GM18909 (cell line): ENCODE measurements at regions not wholly inside any gene's neighbourhood (a gene's known extent, or its start where the extent isn't known, plus 50 kb on each side); places are given as distances from the start of the nearest gene placed in this dataset.
"Not testable (repeated sequence)": the region's sequence is repeated elsewhere in the genome, so short reads cannot be mapped to it uniquely, and the experiment has no call there.

Experiments
- ATAC-seq: cut with Tn5 transposase; IDR thresholded peaks from one replicate; pipeline ENCODE4 v1.9.1; 2021; ENCODE audit warnings: mild to moderate bottlenecking; ENCODE audit not compliant: unreplicated experiment, poor library complexity

- ATAC-seq, result no peak
Observed at GRCh38 chr5:118614731-118615456, 373.5 kb downstream of the DTWD2 start.

DNA sequence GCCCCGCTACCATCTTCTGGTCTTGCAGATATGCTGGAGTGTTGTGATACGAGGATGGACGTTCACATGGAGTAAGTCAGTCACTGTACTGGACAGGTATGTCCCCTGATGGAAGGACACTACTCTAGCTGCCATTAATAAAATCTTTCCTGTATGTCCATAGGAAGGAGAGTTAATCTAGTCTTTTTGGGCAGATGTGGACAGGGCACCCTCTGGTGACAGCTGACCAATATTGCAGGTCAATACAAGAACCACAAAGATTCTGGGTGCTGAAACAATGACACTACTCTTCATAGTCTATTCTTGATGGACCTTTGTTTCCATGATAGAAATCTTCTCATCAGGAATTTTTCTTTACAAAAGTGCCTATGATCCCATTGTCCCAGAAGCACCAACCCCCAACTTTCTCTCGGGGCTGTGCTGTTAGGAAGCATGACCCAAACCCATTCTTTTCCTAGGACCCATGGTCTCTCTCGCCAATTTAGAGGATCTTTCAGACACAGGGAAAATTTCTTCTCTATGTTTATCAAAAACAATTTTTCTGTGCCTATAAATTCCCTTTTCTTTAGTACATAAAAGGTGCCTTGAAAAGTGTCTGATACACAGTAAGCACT is 376.9 kb downstream of the DTWD2 start:
- peak; percentile 65 for ATAC-seq

- ATAC-seq, result no peak
Observed at GRCh38 chr5:118606940-118607339, 381.4 kb downstream of the DTWD2 start.

- ATAC-seq, result no peak
Observed at GRCh38 chr5:118605761-118606160, 382.6 kb downstream of the DTWD2 start.

DNA sequence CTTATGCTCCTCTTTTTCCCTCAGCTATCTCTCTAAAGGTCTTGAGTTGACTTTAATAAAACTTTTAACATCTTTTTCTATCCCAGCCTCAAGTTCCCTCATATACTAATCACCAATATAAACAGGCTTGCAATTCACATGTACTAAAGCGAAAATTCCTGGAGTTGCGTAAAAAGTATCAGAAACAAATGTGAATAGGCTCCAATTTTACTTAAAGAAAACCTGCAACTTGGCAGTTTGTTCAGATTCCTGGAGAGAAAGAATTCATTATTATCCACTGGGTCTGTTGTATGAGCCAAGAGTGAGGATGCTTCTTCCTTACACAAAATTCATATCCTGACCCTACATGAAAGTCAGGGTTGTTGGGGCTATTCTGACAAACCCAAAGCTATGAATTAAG is 384.2 kb downstream of the DTWD2 start:
- ATAC-seq, result no peak

- ATAC-seq, result no peak
Observed at GRCh38 chr5:118603278-118603677, 385.1 kb downstream of the DTWD2 start.

GRCh38 chr5:118598311-118598710 is 390.0 kb downstream of the DTWD2 start:
- ATAC-seq, result no peak

- ATAC-seq, result no peak
Observed at GRCh38 chr5:118597543-118597942, 390.8 kb downstream of the DTWD2 start.

DNA sequence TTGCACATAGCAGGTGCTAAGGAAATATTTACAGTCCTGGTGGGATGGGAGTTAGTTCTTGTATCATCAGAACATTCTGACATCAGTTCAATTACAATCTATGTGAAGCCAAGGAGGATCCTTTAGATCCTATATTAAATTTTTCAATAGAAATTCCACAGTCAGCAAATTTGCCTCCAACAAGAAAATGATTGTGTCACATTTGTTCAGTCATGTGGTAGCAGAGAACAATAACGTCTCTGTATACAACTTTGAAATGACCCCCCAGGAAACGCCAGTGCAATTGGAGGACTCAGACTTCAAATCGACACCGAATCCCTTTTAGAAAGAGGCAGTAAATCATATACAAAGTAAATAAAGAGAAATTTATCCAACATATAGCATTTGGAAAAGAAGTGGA is 392.1 kb downstream of the DTWD2 start:
- no peak for ATAC-seq

DNA sequence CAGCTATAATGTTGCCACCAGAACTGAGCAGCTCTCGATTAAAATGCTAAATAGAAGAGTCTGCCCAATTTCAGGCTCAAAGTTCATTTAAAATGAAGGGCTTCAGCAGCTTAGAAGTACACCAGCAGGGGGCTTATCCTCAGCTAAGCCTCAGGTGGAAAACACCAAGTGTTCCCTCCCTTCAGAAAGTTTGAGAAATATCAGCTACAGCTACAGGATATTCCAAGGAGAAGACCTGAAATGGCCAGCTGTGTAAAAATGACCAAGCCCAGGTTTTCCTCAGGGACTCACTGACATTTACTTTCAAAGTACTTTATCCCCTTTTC is 395.4 kb downstream of the DTWD2 start:
- peak; percentile 39 for ATAC-seq

DNA sequence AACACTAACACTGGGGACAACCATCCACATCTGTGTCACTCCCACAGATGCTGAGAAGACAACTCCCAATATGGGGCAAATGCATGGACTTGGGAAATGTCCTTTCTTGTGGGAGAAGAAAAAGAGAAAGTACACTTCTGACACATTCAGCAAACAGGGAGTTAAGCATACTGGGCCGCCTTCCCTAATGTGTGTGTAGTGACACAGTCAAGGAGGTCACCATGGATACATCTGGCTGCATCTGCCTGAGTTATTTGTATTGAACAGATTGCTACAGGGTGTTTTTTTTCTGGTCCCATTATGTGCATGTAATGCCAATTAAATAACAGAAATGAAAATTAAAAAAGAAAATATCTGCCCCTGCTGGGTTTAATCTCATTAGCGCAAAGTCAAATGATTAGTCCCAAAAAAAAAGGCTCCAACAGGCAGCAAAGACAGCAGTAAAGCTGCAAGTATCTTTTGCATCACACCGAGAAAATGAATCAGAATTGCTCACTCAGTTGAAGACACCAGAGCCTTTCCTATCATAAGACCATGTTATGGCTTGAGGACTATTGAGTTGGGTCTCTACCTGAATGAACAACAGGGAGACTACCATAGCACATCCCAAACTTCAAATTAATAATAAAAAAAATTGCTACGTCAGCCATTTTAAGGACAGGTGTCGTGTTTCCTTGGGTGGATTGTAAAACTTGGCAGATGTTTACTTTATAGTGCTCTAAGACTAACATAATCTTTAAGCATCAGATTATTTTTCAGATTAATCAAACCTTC is 395.9 kb downstream of the DTWD2 start:
- ATAC-seq, result no peak

- ATAC-seq, result no peak
Observed at GRCh38 chr5:118590806-118591205, 397.5 kb downstream of the DTWD2 start.

DNA sequence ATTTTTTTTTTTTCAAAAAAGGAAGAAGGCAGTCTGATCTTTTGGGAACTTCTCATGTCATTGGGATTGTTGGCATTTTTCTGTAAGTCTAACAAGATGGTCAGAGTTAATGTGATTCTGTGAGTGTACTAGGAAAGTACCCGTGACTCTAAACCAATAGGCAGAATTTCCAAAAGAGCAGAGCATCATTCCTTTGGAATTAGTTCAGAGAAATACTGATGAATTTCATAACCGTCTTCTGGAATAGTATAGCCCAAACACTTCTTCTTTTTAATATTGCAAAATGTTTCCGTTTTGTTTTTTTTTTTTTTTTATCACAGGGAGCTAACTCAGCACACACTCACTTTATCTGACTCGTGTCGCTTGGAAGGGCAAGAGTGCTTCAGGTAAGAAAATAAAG is 407.4 kb downstream of the DTWD2 start:
- no peak for ATAC-seq

GRCh38 chr5:118578093-118578492 is 410.3 kb downstream of the DTWD2 start:
- no peak for ATAC-seq

DNA sequence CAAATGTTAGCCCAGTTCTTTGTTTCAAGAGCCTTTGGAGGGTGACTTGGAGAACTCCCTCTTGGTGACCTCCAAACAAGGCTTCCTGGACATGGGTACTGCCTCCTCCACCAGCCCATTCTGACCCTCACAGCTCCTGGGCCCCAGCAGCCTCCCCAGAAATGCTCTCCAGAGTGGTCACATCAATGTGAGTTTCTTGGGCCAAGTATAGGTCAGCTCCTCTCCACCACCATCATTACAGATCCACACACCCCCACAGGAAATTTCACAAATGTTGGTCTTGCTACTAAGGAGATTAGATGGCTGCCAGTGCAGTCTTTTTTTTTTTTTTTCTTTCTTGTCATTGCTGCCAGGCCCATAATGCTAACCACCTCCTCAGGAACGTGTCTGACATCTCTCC is 410.7 kb downstream of the DTWD2 start:
- ATAC-seq, result no peak

- ATAC-seq, result not testable (repeated sequence)
Observed at GRCh38 chr5:118570276-118570675, 418.1 kb downstream of the DTWD2 start.

DNA sequence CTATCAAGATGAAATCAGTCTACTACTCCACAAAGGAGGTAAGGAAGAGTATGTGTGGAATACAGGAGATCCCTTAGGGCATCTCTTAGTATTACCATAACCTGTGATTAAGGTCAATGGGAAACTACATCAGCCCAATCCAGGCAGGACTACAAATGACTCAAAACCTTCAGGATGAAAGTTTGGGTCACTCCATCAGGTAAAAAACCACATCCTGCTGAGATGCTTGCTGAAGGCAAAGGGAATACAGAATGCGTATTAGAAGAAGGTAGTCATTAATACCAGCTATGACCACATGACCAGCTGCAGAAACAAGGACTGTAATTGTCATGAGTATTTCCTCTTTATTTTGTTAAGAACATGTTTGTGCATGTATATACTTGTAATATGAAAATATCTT is 418.8 kb downstream of the DTWD2 start:
- ATAC-seq, result not testable (repeated sequence)

DNA sequence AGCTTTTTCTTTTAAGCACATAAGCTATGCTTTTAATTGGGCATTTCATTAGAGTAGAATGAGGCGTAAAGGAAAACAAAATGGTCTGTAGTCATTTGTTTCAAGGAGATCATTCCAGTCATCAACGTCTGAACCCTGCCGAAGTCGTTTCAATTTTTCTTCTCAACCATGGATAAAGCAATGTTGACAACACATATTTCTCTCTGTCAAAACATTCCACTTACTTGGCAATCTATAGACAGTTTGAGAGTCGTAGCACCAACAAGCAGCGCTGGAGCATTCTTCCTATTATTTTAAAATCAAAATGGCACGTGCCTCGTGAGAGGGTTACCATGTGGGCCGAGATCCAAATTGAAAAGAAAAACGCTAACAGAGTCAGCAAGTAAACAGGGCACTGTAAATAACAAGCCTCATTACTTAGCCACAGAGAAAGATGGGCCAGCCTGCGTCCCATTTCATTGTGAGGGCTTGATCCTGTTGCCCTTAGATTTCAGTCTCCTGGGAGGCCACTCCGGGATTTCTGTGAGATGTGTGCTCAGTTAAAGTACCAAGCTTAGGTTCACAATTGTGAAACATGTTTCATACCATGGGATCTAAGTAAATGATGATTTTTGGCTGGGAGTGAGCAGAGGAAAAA is 422.9 kb downstream of the DTWD2 start:
- ATAC-seq, result no peak

GRCh38 chr5:118561971-118562370 is 426.4 kb downstream of the DTWD2 start:
- ATAC-seq, result no peak

DNA sequence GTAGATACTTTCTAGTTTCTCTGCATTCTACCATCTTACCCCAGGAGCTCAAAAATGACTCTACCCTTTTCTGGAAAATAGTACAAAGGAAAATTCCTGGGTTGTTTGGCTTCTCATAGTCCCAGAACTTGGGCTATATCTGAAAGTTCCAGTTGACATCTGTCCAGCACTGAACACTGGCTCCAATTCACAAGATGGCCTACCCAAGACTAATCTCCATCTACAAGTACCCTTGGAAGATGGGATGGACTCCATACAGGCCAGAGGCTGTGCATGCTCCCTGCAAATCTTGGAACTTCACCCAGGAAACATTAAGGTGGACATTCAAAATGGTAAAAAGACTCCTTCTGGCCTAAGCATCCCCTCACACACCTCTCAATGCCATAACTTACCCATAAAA is 427.1 kb downstream of the DTWD2 start:
- ATAC-seq, result no peak

GRCh38 chr5:118558871-118559270 is 429.5 kb downstream of the DTWD2 start:
- ATAC-seq, result no peak
